H9 (cell line): ENCODE measurements at regions not wholly inside any gene's neighbourhood (a gene's known extent, or its start where the extent isn't known, plus 50 kb on each side); places are given as distances from the start of the nearest gene placed in this dataset.

ENCODE experiments used
- DNase-seq: peaks from one replicate; pipeline ENCODE4 v3.0.0-alpha.2; 2017
- H2AFZ ChIP-seq: one replicate; pipeline ENCODE4 v1.6.1; 2013; ENCODE audit warnings: mild to moderate bottlenecking, low read length, control low read depth, moderate library complexity
- H2AK5ac ChIP-seq: 2 replicates; pipeline ENCODE4 v1.6.1; 2013; ENCODE audit warnings: low read length, control low read depth, mixed read lengths; ENCODE audit not compliant: insufficient read length
- H2BK120ac ChIP-seq: one replicate; pipeline ENCODE4 v1.6.1; 2013; ENCODE audit warnings: low read depth, mild to moderate bottlenecking, low read length, control low read depth, inconsistent platforms; ENCODE audit not compliant: poor library complexity, severe bottlenecking
- H2BK12ac ChIP-seq: 2 replicates; pipeline ENCODE4 v1.6.1; 2013; ENCODE audit warnings: low read length, control low read depth, mixed read lengths, low read depth; ENCODE audit not compliant: insufficient read length
- H2BK15ac ChIP-seq: 2 replicates; pipeline ENCODE4 v1.6.1; 2013; ENCODE audit warnings: low read depth, low read length, control low read depth
- H2BK20ac ChIP-seq: one replicate; pipeline ENCODE4 v1.6.1; 2013; ENCODE audit warnings: low read depth, mild to moderate bottlenecking, low read length, control low read depth, inconsistent platforms; ENCODE audit not compliant: poor library complexity, severe bottlenecking
- H2BK5ac ChIP-seq: 2 replicates; pipeline ENCODE4 v1.6.1; 2013; ENCODE audit warnings: low read length, control low read depth, mixed read lengths; ENCODE audit not compliant: insufficient read length
- H3K14ac ChIP-seq: 2 replicates; pipeline ENCODE4 v1.6.1; 2013; ENCODE audit warnings: low read length, control low read depth; ENCODE audit not compliant: insufficient read depth
- H3K18ac ChIP-seq: 2 replicates; pipeline ENCODE4 v1.6.1; 2013; ENCODE audit warnings: low read depth, mild to moderate bottlenecking, mixed read lengths, low read length, control low read depth; ENCODE audit not compliant: insufficient read length
- H3K23ac ChIP-seq: 2 replicates; pipeline ENCODE4 v1.6.1; 2013; ENCODE audit warnings: low read length, control low read depth, mixed read lengths, low read depth; ENCODE audit not compliant: insufficient read length
- H3K23me2 ChIP-seq: 2 replicates; pipeline ENCODE4 v1.6.1; 2013; ENCODE audit warnings: low read depth, mild to moderate bottlenecking, mixed read lengths, low read length, control low read depth; ENCODE audit not compliant: insufficient read length, poor library complexity, severe bottlenecking
- H3K27ac ChIP-seq: 2 replicates; pipeline ENCODE4 v1.5.1; 2013; ENCODE audit warnings: low read length, control low read depth, mixed read lengths, low read depth; ENCODE audit not compliant: insufficient read length
- H3K27me3 ChIP-seq: 2 replicates; pipeline ENCODE4 v1.6.1; 2013; ENCODE audit warnings: low read length, control low read depth, inconsistent platforms; ENCODE audit not compliant: insufficient read depth
- H3K4ac ChIP-seq: 2 replicates; pipeline ENCODE4 v1.6.1; 2013; ENCODE audit warnings: low read depth, mild to moderate bottlenecking, control low read depth, inconsistent platforms, low read length, moderate library complexity
- H3K4me1 ChIP-seq: 2 replicates; pipeline ENCODE4 v1.6.1; 2013; ENCODE audit warnings: low read length, control low read depth, inconsistent platforms; ENCODE audit not compliant: insufficient read depth
- H3K4me2 ChIP-seq: 2 replicates; pipeline ENCODE4 v1.6.1; 2013; ENCODE audit warnings: low read length, control low read depth, mixed read lengths; ENCODE audit not compliant: insufficient read length, insufficient read depth
- H3K56ac ChIP-seq: 2 replicates; pipeline ENCODE4 v1.6.1; 2013; ENCODE audit warnings: low read depth, mild to moderate bottlenecking, mixed read lengths, low read length, control low read depth; ENCODE audit not compliant: insufficient read length
- H3K79me1 ChIP-seq: 2 replicates; pipeline ENCODE4 v1.6.1; 2013; ENCODE audit warnings: low read depth, mild to moderate bottlenecking, moderate library complexity, low read length, control low read depth, inconsistent platforms; ENCODE audit not compliant: insufficient read depth, poor library complexity, severe bottlenecking
- H3K79me2 ChIP-seq: 2 replicates; pipeline ENCODE4 v1.6.1; 2013; ENCODE audit warnings: low read length, control low read depth, inconsistent platforms; ENCODE audit not compliant: insufficient read depth
- H3K9ac ChIP-seq: 2 replicates; pipeline ENCODE4 v1.6.1; 2013; ENCODE audit warnings: low read length, control low read depth, mixed read lengths; ENCODE audit not compliant: insufficient read length; ENCODE audit errors: extremely low read depth
- H3K9me3 ChIP-seq: one replicate; pipeline ENCODE4 v1.6.1; 2013; ENCODE audit warnings: low read depth, low read length, inconsistent platforms; ENCODE audit not compliant: control insufficient read depth
- H3T11ph ChIP-seq: one replicate; pipeline ENCODE4 v1.6.1; 2013; ENCODE audit warnings: mild to moderate bottlenecking, low read length, control low read depth, inconsistent platforms
- H4K20me1 ChIP-seq: one replicate; pipeline ENCODE4 v1.6.1; 2013; ENCODE audit not compliant: control insufficient read depth, insufficient read length, insufficient read depth
- H4K5ac ChIP-seq: 2 replicates; pipeline ENCODE4 v1.6.1; 2013; ENCODE audit warnings: low read depth, mild to moderate bottlenecking, mixed read lengths, low read length, control low read depth; ENCODE audit not compliant: insufficient read length
- H4K8ac ChIP-seq: replicated peaks from 2 replicates; pipeline ENCODE4 v1.6.1; 2013; ENCODE audit warnings: low read length, control low read depth, mixed read lengths, low read depth; ENCODE audit not compliant: insufficient read length
- H4K91ac ChIP-seq: 2 replicates; pipeline ENCODE4 v1.6.1; 2013; ENCODE audit warnings: low read depth, mild to moderate bottlenecking, moderate library complexity, mixed read lengths, low read length, control low read depth; ENCODE audit not compliant: insufficient read length
- H3K27ac Mint-ChIP-seq, 3 experiments: 2 replicates in 2 of 3; 3 replicates in 1 of 3; pipeline ENCODE4 v1.8.0; 2020 to 2021; ENCODE audit warnings: mixed read lengths in 3 of 3, mild to moderate bottlenecking in 1 of 3, moderate library complexity in 1 of 3
- H3K27me3 Mint-ChIP-seq: 2 replicates; pipeline ENCODE4 v1.8.0; 2021; ENCODE audit warnings: low read depth, mild to moderate bottlenecking, moderate library complexity, mixed read lengths
- H3K36me3 Mint-ChIP-seq, 3 experiments: 2 replicates in 2 of 3; 3 replicates in 1 of 3; pipeline ENCODE4 v1.8.0; 2020 to 2021; ENCODE audit warnings: low read depth in 3 of 3, mixed read lengths in 3 of 3; ENCODE audit not compliant: insufficient read depth in 1 of 3
- H3K4me1 Mint-ChIP-seq, 2 experiments: 2 replicates each; pipeline ENCODE4 v1.8.0; 2020; ENCODE audit warnings: mixed read lengths in 2 of 2
- H3K4me3 Mint-ChIP-seq, 2 experiments: 2 replicates in 1 of 2; 3 replicates in 1 of 2; pipeline ENCODE4 v1.8.0; 2020 to 2021; ENCODE audit warnings: mild to moderate bottlenecking in 2 of 2, mixed read lengths in 2 of 2, moderate library complexity in 1 of 2
- H3K9me3 Mint-ChIP-seq, 2 experiments: 2 replicates in 1 of 2; 3 replicates in 1 of 2; pipeline ENCODE4 v1.8.0; 2020; ENCODE audit warnings: mild to moderate bottlenecking in 2 of 2, mixed read lengths in 2 of 2, moderate library complexity in 1 of 2
- CTCF ChIP-seq: fragments of 200-600 bp; sonication (generic); conservative IDR thresholded peaks from 3 replicates; pipeline ENCODE4 v1.8.0; 2021; ENCODE audit warnings: antibody characterized with exemption, mild to moderate bottlenecking
- WGBS: extraction: QIAGEN DNeasy Blood & Tissue Kit; methylation state at CpG from one replicate; pipeline ENCODE4 v1.1.7; 2013; ENCODE audit warnings: missing lambda C conversion rate, low lambda C conversion rate, mixed read lengths; ENCODE audit not compliant: insufficient read length; ENCODE audit errors: extremely low coverage; 5-methylcytosine and 5-hydroxymethylcytosine counted together

GRCh38 chr6:1108198-1108597, 203.7 kb upstream of the FOXQ1 start:
- H3K27ac ChIP-seq, result no peak overlapping the region
- peaks cover 24% of the 10 kb centered on the region in 2 experiments for H3K4me1 Mint-ChIP-seq
- H3K4me1 ChIP-seq, result peaks cover 4% of the 10 kb centered on the region; the same call in 1 of the 2 replicates
- H3K36me3 Mint-ChIP-seq, result peaks cover 0 to 21% (median 10%) of the 10 kb centered on the region in 3 experiments; a peak in 6 of 7 replicates
- H3K4me3 Mint-ChIP-seq, result no peak overlapping the region
- no peak overlapping the region for H3K4ac ChIP-seq
- H2AK5ac ChIP-seq, result no peak overlapping the region
- H3K27ac Mint-ChIP-seq, result no peak overlapping the region
- H3K23me2 ChIP-seq, result no peaks in the 10 kb centered on the region
- no peak overlapping the region for H3K18ac ChIP-seq
- no peak overlapping the region for H2BK12ac ChIP-seq
- no peak overlapping the region for H3K56ac ChIP-seq
- H4K8ac ChIP-seq, result no peak overlapping the region
- H3T11ph ChIP-seq, result no peak overlapping the region
- no peaks in the 10 kb centered on the region for H4K20me1 ChIP-seq
- H2BK15ac ChIP-seq, result no peak overlapping the region
- no peak overlapping the region for H4K91ac ChIP-seq
- no peak overlapping the region for H2BK120ac ChIP-seq
- no peaks in the 10 kb centered on the region for H3K79me1 ChIP-seq
- H3K27me3 Mint-ChIP-seq, result peaks cover 96% of the 10 kb centered on the region
- H3K9ac ChIP-seq, result no peak overlapping the region
- H4K5ac ChIP-seq, result no peak overlapping the region
- no peaks in the 10 kb centered on the region for H3K79me2 ChIP-seq
- H2BK5ac ChIP-seq, result no peak overlapping the region
- no peak overlapping the region for H3K14ac ChIP-seq
- peaks cover 41% of the 10 kb centered on the region for H3K27me3 ChIP-seq
- H3K9me3 ChIP-seq, result no peaks in the 10 kb centered on the region
- no CpG with 5 or more reads among the region's 8 CpGs for whole genome bisulfite sequencing
- peaks cover 21 to 25% of the 10 kb centered on the region in 2 experiments for H3K9me3 Mint-ChIP-seq
- H3K23ac ChIP-seq, result no peak overlapping the region
- H2AFZ ChIP-seq, result no peak overlapping the region
- TF ChIP-seq CTCF, result no peak
- H3K4me2 ChIP-seq, result no peak overlapping the region
- no peak overlapping the region for H2BK20ac ChIP-seq
- no peak for DNase-seq
